ENCODE measurements at regions not wholly inside any gene's neighbourhood (a gene's known extent, or its start where the extent isn't known, plus 50 kb on each side); places are given as distances from the start of the nearest gene placed in this dataset.
A peak's percentile ranks its signal among the peaks of the same experiment; 100 is the strongest.

- Histone ChIP-seq H3K4me1 (ENCODE audit: control extremely low read depth in 1 of 4, control insufficient read depth in 4 of 4, insufficient read depth in 4 of 4, low read length in 3 of 4) (peaks cover 5 to 24% (median 9%) of the 10 kb centered on the region in 4 experiments), H3K27ac (ENCODE audit: insufficient read depth in 1 of 2, low read depth in 1 of 2, low read length in 2 of 2, poor library complexity in 1 of 2, severe bottlenecking in 2 of 2) (peak overlapping the region in 1 of 2 experiments; percentile 83), H3K4me3 (ENCODE audit: control insufficient read depth in 1 of 7, extremely low read depth in 1 of 7, insufficient read depth in 4 of 7, low read depth in 2 of 7, low read length in 6 of 7) (no peak overlapping the region), H3K36me3 (ENCODE audit: control insufficient read depth in 4 of 4, insufficient read depth in 4 of 4, low read length in 3 of 4) (no peaks in the 10 kb centered on the region), H3K9me3 (ENCODE audit: control extremely low read depth in 1 of 5, control insufficient read depth in 4 of 5, insufficient read depth in 2 of 5, low read depth in 1 of 5, low read length in 4 of 5) (no peaks in the 10 kb centered on the region), H3K27me3 (replicated peaks in 2 of 5; ENCODE audit: control insufficient read depth in 4 of 5, insufficient read depth in 5 of 5, low read length in 4 of 5) (no peaks in the 10 kb centered on the region)
- no peak for DNase-seq
- POLR2A ChIA-PET: no interaction called here
- CTCF ChIA-PET: interaction anchor here (1.6 kb wide), 1 partner anchor 14 kb away, joined by 4 read pairs; no protein-coding TSS in a partner anchor
- WGBS (ENCODE audit: insufficient coverage): 67% methylated on average over 5 of the region's 7 CpGs
These were observed 155.7 kb upstream of the JARID2 start for GRCh38 chr6:15090145-15090579.

- Histone ChIP-seq H3K27ac (ENCODE audit: insufficient read depth in 1 of 2, low read depth in 1 of 2, low read length in 2 of 2, poor library complexity in 1 of 2, severe bottlenecking in 2 of 2) (peak overlapping the region in 1 of 2 experiments; percentile 83), H3K36me3 (ENCODE audit: control insufficient read depth in 4 of 4, insufficient read depth in 4 of 4, low read length in 3 of 4) (no peaks in the 10 kb centered on the region), H3K9me3 (ENCODE audit: control extremely low read depth in 1 of 5, control insufficient read depth in 4 of 5, insufficient read depth in 2 of 5, low read depth in 1 of 5, low read length in 4 of 5) (no peaks in the 10 kb centered on the region), H3K27me3 (replicated peaks in 2 of 5; ENCODE audit: control insufficient read depth in 4 of 5, insufficient read depth in 5 of 5, low read length in 4 of 5) (no peaks in the 10 kb centered on the region), H3K4me3 (ENCODE audit: control insufficient read depth in 1 of 7, extremely low read depth in 1 of 7, insufficient read depth in 4 of 7, low read depth in 2 of 7, low read length in 6 of 7) (no peak overlapping the region), H3K4me1 (ENCODE audit: control extremely low read depth in 1 of 4, control insufficient read depth in 4 of 4, insufficient read depth in 4 of 4, low read length in 3 of 4) (peaks cover 5 to 24% (median 9%) of the 10 kb centered on the region in 4 experiments)
- 77% methylated on average over 5 of the region's 9 CpGs for WGBS (ENCODE audit: insufficient coverage)
- ChIA-PET CTCF (interaction anchor here (1.6 kb wide), 1 partner anchor 14 kb away, joined by 4 read pairs; no protein-coding TSS in a partner anchor), POLR2A (no interaction called here)
- DNase-seq: no peak
These were observed 155.0 kb upstream of the JARID2 start for GRCh38 chr6:15090745-15091384.

- no peaks in the 10 kb centered on the region for H3K4me1 ChIP-seq (ENCODE audit: control extremely low read depth in 1 of 4, control insufficient read depth in 4 of 4, insufficient read depth in 4 of 4, low read length in 3 of 4)
- no peaks in the 10 kb centered on the region for H3K36me3 ChIP-seq (ENCODE audit: control insufficient read depth in 4 of 4, insufficient read depth in 4 of 4, low read length in 3 of 4)
- no peaks in the 10 kb centered on the region for H3K9me3 ChIP-seq (ENCODE audit: control extremely low read depth in 1 of 5, control insufficient read depth in 4 of 5, insufficient read depth in 2 of 5, low read depth in 1 of 5, low read length in 4 of 5)
- H3K27me3 ChIP-seq (replicated peaks in 2 of 5; ENCODE audit: control insufficient read depth in 4 of 5, insufficient read depth in 5 of 5, low read length in 4 of 5): no peaks in the 10 kb centered on the region
- H3K27ac ChIP-seq (ENCODE audit: insufficient read depth in 1 of 2, low read depth in 1 of 2, low read length in 2 of 2, poor library complexity in 1 of 2, severe bottlenecking in 2 of 2): no peak overlapping the region
- ChIA-PET POLR2A (interaction anchor here (0.7 kb wide), 1 partner anchor 10 kb away, joined by 4 read pairs; no protein-coding TSS in a partner anchor), CTCF (no interaction called here)
- 82% methylated on average over 10 of the region's 17 CpGs for WGBS (ENCODE audit: insufficient coverage)
- peak; percentile 23 to 69 (median 68) for DNase-seq
- no peak overlapping the region for H3K4me3 ChIP-seq (ENCODE audit: control insufficient read depth in 1 of 7, extremely low read depth in 1 of 7, insufficient read depth in 4 of 7, low read depth in 2 of 7, low read length in 6 of 7)
These were observed 148.7 kb upstream of the JARID2 start for GRCh38 chr6:15096894-15097837.

GRCh38 chr6:15101130-15101529 lies 144.7 kb upstream of the JARID2 start:
- no peak overlapping the region for H3K27ac ChIP-seq (ENCODE audit: insufficient read depth in 1 of 2, low read depth in 1 of 2, low read length in 2 of 2, poor library complexity in 1 of 2, severe bottlenecking in 2 of 2)
- H3K27me3 ChIP-seq (replicated peaks in 2 of 5; ENCODE audit: control insufficient read depth in 4 of 5, insufficient read depth in 5 of 5, low read length in 4 of 5): no peaks in the 10 kb centered on the region
- H3K4me3 ChIP-seq (ENCODE audit: control insufficient read depth in 1 of 7, extremely low read depth in 1 of 7, insufficient read depth in 4 of 7, low read depth in 2 of 7, low read length in 6 of 7): no peak overlapping the region
- no peak for DNase-seq
- peaks cover 0 to 5% (median 1%) of the 10 kb centered on the region in 5 experiments for H3K9me3 ChIP-seq (ENCODE audit: control extremely low read depth in 1 of 5, control insufficient read depth in 4 of 5, insufficient read depth in 2 of 5, low read depth in 1 of 5, low read length in 4 of 5)
- POLR2A ChIA-PET: no interaction called here
- WGBS (ENCODE audit: insufficient coverage): 100% methylated on average over 1 of the region's 7 CpGs
- CTCF ChIA-PET: no interaction called here
- H3K4me1 ChIP-seq (ENCODE audit: control extremely low read depth in 1 of 4, control insufficient read depth in 4 of 4, insufficient read depth in 4 of 4, low read length in 3 of 4): no peaks in the 10 kb centered on the region
- H3K36me3 ChIP-seq (ENCODE audit: control insufficient read depth in 4 of 4, insufficient read depth in 4 of 4, low read length in 3 of 4): no peaks in the 10 kb centered on the region

- Histone ChIP-seq H3K4me3 (ENCODE audit: control insufficient read depth in 1 of 7, extremely low read depth in 1 of 7, insufficient read depth in 4 of 7, low read depth in 2 of 7, low read length in 6 of 7) (no peak overlapping the region), H3K27ac (ENCODE audit: insufficient read depth in 1 of 2, low read depth in 1 of 2, low read length in 2 of 2, poor library complexity in 1 of 2, severe bottlenecking in 2 of 2) (no peak overlapping the region), H3K4me1 (ENCODE audit: control extremely low read depth in 1 of 4, control insufficient read depth in 4 of 4, insufficient read depth in 4 of 4, low read length in 3 of 4) (no peaks in the 10 kb centered on the region), H3K9me3 (ENCODE audit: control extremely low read depth in 1 of 5, control insufficient read depth in 4 of 5, insufficient read depth in 2 of 5, low read depth in 1 of 5, low read length in 4 of 5) (peaks cover 0 to 6% (median 1%) of the 10 kb centered on the region in 5 experiments), H3K27me3 (replicated peaks in 2 of 5; ENCODE audit: control insufficient read depth in 4 of 5, insufficient read depth in 5 of 5, low read length in 4 of 5) (no peaks in the 10 kb centered on the region), H3K36me3 (ENCODE audit: control insufficient read depth in 4 of 4, insufficient read depth in 4 of 4, low read length in 3 of 4) (no peaks in the 10 kb centered on the region)
- no CpG with 5 or more reads among the region's 5 CpGs for WGBS (ENCODE audit: insufficient coverage)
- DNase-seq: no peak
- ChIA-PET POLR2A (no interaction called here), CTCF (interaction anchor here (0.6 kb wide), 1 partner anchor 437 kb away, joined by 3 read pairs; no protein-coding TSS in a partner anchor)
These were observed 143.6 kb upstream of the JARID2 start for GRCh38 chr6:15102241-15102640.

- ChIA-PET POLR2A (interaction anchor here (0.6 kb wide), 1 partner anchor 10 kb away, joined by 4 read pairs; no protein-coding TSS in a partner anchor), CTCF (no interaction called here)
- Histone ChIP-seq H3K4me1 (ENCODE audit: control extremely low read depth in 1 of 4, control insufficient read depth in 4 of 4, insufficient read depth in 4 of 4, low read length in 3 of 4) (no peaks in the 10 kb centered on the region), H3K9me3 (ENCODE audit: control extremely low read depth in 1 of 5, control insufficient read depth in 4 of 5, insufficient read depth in 2 of 5, low read depth in 1 of 5, low read length in 4 of 5) (peaks cover 0 to 6% (median 1%) of the 10 kb centered on the region in 5 experiments), H3K4me3 (ENCODE audit: control insufficient read depth in 1 of 7, extremely low read depth in 1 of 7, insufficient read depth in 4 of 7, low read depth in 2 of 7, low read length in 6 of 7) (no peak overlapping the region), H3K27ac (ENCODE audit: insufficient read depth in 1 of 2, low read depth in 1 of 2, low read length in 2 of 2, poor library complexity in 1 of 2, severe bottlenecking in 2 of 2) (peak overlapping the region in 1 of 2 experiments; percentile 62), H3K36me3 (ENCODE audit: control insufficient read depth in 4 of 4, insufficient read depth in 4 of 4, low read length in 3 of 4) (no peaks in the 10 kb centered on the region), H3K27me3 (replicated peaks in 2 of 5; ENCODE audit: control insufficient read depth in 4 of 5, insufficient read depth in 5 of 5, low read length in 4 of 5) (no peaks in the 10 kb centered on the region)
- WGBS (ENCODE audit: insufficient coverage): 100% methylated on average over 9 of the region's 12 CpGs
- DNase-seq: peak in 1 of 3 donors; percentile 45
These were observed 138.8 kb upstream of the JARID2 start for GRCh38 chr6:15106958-15107643.

All from common myeloid progenitor, CD34-positive (primary cell).